NCI-H2107 treated with DMSO at 0.1 percent for 48 hours (cell line): ENCODE measurements at regions not wholly inside any gene's neighbourhood (a gene's known extent, or its start where the extent isn't known, plus 50 kb on each side); places are given as distances from the start of the nearest gene placed in this dataset.

ENCODE experiments used
- DNase-seq: peaks from one replicate; lab custom pipeline; 2025; ENCODE audit not compliant: unreplicated experiment; lab: John Stamatoyannopoulos, UW

DNA sequence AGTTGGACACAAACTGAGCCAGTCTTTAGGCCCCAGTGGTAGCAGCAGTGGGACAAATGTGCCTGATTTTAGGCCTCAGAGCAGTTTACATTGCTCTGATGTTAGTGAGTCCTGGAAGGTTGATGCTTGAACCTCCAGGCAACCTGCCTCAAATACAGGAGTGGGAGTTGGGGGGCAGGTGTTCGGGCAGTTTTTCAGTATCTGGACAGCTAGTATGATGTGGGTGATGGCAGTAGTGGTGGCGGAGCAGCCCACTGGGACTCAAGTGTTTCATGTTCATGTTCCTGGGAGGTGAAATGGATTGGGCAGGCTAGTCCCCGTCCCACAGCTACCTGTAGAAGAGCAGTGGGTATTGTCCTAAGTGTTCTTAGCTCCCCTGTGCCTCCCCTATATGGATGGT is 857.8 kb downstream of the JRKL start:
- no peak for DNase-seq

DNA sequence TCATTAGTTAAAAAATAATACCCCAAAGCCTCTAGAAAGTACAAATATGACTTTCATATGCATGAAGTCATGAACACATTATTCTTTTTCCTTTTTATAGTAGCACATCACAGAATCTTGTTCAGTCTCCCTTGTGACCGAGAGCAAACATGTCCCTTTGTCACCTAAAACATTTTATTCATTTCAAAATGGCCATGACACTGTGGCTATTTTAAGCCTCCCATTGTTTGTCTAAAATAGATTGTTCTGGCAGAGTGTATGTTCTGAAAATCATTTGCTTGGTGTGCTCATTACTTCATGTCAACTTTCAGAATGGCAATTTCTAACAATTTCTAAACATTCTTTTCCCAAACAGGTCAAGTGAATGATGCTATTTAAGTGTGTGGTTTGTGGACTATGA is 865.0 kb downstream of the JRKL start:
- no peak for DNase-seq

DNA sequence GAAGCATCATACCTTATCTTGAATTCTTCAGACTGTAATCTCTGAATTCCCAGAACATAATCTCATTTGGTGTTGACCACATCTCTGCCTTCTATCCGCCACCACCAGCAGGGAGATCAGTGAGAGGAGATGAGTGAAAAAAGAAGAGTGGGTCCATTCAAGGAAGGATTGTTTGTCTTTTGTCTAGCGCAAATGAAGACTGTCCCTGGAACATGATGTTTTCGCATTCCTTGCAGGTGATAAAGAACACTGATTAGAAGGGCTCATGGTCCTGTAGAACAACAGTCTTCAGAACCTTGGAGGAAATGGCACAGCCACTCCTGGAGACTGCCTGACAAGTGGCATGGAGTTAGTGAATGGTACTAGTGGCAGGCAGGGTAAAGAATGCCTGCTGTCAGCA is 869.6 kb downstream of the JRKL start:
- no peak for DNase-seq

- no peak for DNase-seq
These were observed 870.1 kb downstream of the JRKL start for GRCh38 chr11:97259884-97260283.

- DNase-seq = no peak
These were observed 873.5 kb downstream of the JRKL start for GRCh38 chr11:97263183-97263858.

- DNase-seq = no peak
These were observed 879.7 kb downstream of the JRKL start for GRCh38 chr11:97269527-97269926.

- DNase-seq = no peak
These were observed 889.5 kb downstream of the JRKL start for GRCh38 chr11:97279341-97279740.

DNA sequence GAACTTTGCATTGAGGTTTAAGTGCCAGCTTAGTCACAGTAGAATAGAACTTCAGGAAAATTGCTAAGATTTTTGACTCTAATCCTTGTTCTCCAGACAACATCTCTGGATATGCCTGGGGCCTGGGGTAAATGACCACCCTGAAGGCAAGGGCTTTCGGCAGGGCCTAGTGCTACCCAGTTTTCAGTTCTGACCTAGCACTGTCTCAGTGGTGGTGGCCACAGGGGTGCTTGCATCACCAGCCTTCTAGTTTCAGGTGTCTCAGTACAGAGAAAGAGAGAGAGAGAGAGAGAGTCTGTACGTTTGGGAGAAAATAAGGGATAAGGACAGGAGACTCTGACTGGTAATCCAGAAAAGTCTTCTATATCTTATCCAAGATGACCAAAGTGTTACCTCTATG is 890.5 kb downstream of the JRKL start:
- no peak for DNase-seq

DNA sequence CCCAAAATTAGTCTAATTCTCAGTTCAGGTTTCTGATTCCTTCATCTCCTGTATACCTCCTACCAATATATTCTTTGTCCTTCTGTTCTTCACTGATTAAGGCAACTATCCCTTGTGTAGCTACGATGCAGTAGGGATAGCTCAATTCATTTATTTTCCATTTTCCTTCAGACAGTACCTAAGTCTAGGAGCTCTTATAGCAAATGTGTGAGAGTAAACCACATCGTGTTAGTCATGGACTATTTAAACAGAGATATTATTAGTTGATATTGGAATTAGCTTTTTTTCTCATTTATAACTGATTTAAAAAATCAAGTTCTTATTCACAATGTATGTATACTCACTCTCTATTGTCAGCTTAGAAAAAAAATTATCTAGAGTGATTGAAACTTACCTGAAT is 900.0 kb downstream of the JRKL start:
- DNase-seq = no peak

- DNase-seq = no peak
These were observed 900.7 kb downstream of the JRKL start for GRCh38 chr11:97290464-97291041.

GRCh38 chr11:97296301-97296700 is 906.5 kb downstream of the JRKL start:
- DNase-seq = no peak

DNA sequence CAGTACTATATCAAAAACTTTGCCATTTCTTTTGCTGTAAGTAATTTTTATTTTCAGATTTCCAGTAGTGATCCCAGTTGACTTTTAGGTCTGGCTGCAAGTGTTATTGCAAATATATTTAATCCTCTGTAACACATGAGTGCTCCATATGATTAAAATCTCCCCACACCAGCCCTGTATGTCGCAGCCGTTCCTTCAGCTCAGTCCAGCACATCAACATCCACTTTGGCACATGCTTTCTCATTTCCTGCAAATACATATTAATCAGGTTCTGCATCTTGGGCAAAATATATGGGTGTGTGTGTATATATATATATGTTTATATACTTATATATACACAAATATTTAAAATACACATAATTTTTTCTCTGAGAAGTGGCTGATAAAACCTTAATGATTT is 919.5 kb downstream of the JRKL start:
- DNase-seq = no peak

DNA sequence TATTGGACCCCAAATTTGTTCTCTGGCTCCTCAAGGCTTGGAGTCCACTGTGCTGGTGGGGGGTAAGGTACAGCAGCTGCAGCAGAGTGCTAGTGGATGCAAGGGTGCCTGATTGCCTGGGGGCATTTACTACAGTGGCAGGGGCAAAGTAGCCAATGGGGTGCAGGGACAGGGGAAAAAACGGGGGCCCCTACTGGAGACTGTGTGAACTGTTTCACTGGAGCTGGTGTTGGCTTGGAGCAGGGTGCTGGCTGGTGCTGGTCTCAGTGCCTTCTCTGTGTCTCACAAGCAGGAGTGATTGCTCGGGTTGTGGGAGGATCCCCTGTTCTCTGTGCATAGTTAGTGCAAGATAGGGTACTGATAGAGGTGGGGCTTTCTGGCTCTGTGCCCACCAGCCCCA is 935.9 kb downstream of the JRKL start:
- DNase-seq = no peak

GRCh38 chr11:97332271-97332670 is 942.5 kb downstream of the JRKL start:
- DNase-seq = no peak

- no peak for DNase-seq
These were observed 946.3 kb downstream of the JRKL start for GRCh38 chr11:97336064-97336463.

DNA sequence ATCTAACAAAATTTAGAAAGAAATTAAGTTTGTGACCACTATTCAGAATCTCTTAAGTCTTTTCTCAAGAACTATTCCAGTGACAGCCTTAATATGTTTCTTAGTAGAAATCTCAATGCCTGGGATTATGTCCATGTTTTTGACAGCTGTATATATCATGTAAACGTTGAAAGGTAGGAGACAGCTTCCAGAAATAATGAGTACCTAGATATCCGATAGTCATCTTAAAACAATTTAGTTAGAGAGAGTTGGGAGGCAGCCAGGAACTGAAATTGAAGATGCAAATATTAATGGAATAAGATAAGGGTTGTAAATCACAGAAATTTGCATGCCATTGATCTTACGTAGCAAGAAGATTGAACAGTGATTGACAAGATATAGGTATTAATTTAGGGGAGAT is 955.2 kb downstream of the JRKL start:
- DNase-seq = no peak

- no peak for DNase-seq
These were observed 959.4 kb downstream of the JRKL start for GRCh38 chr11:97349201-97349600.

GRCh38 chr11:97351939-97352338 is 962.1 kb downstream of the JRKL start:
- DNase-seq = no peak

DNA sequence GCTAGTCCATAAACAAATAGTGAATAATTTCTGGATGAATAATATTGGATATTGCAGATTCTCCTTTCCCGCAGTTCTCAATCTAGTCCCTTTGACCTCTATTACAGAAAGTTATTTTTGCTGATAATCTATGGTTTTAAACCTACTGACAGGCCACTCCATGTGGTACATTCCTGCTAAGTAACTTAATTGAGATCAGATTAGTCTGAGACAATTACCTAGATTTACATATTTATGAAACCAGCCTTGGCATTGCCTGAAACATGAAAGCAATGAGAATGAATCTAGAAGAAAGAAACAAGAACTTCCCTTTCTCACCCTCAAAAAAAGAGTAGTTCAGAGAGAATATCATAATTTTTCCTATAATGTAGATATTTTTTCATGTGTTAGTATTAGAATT is 964.2 kb downstream of the JRKL start:
- DNase-seq = no peak

- DNase-seq = no peak
These were observed 964.8 kb downstream of the JRKL start for GRCh38 chr11:97354576-97354975.

DNA sequence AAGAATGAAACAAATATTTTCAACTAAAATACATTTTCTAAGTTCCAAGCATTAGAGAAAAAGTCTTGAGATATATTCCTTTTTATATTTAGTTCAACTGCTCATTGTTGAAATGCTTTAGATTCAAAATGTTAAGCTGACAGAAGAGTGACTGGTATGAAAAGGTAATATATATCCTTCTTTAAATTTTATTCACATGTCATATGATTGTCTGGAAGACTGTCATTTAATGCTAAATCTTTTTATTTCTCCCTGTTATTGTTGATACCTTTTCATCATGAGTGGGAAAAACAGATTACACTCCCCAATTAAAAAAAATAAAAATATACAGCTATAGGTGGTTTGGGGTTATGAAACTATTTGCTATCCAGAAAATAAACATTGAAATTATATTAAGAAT is 965.4 kb downstream of the JRKL start:
- DNase-seq = no peak

DNA sequence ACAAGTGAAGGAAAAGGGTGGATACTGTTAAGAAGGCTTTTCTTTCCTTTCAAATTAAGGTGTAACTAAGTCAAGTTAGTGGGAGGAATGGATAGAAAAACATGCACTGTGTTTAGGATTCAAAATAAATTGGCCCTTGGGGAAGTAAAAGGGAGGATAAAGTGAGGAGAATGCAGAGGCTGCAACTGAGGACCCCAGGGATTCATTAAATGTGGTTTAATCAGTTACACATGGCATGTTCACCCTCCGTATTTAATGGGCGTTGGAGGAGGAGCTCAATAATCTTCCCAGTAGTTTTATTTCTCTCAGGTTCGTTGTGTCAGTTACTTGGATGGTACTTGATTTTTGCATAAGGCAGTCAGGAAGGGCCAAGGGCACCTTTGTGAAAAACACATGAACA is 966.3 kb downstream of the JRKL start:
- no peak for DNase-seq

DNA sequence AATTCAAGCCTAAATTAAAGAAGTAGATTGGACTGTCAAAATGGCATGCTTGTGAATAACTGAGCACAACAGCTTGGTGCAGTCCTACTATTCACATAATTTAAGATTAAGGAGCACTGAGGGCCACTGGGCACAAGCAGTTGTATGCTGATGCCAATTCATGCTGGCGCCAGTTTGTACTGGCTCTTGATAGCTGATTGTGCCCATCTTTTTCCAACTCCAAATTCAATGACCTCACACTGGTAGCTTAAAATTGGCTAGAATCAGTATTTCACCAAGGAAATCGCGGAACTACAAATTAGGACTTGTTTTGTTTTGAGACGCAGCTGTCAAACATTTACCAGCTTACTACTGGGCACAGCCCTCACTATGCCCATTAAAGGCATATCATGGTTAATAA is 969.2 kb downstream of the JRKL start:
- no peak for DNase-seq
